HUES6 (cell line): ENCODE measurements at regions not wholly inside any gene's neighbourhood (a gene's known extent, or its start where the extent isn't known, plus 50 kb on each side); places are given as distances from the start of the nearest gene placed in this dataset.

ENCODE experiments used
- H3K27ac ChIP-seq: 2 replicates; pipeline ENCODE4 v1.7.0; 2013; ENCODE audit warnings: low read depth, mild to moderate bottlenecking, low read length, inconsistent platforms
- H3K27me3 ChIP-seq: 2 replicates; pipeline ENCODE4 v1.6.1; 2013; ENCODE audit warnings: low read length; ENCODE audit not compliant: control insufficient read depth, insufficient read depth
- H3K36me3 ChIP-seq: 2 replicates; pipeline ENCODE4 v1.6.1; 2013; ENCODE audit warnings: low read length; ENCODE audit not compliant: control insufficient read depth, insufficient read depth
- H3K4me1 ChIP-seq: 2 replicates; pipeline ENCODE4 v1.6.1; 2013; ENCODE audit warnings: low read length; ENCODE audit not compliant: control insufficient read depth, insufficient read depth
- H3K4me3 ChIP-seq: 2 replicates; pipeline ENCODE4 v1.5.1; 2013; ENCODE audit warnings: low read depth, low read length
- H3K9ac ChIP-seq: one replicate; pipeline ENCODE4 v1.6.1; 2013; ENCODE audit warnings: mild to moderate bottlenecking, low read length
- H3K9me3 ChIP-seq: 2 replicates; pipeline ENCODE4 v1.6.1; 2013; ENCODE audit warnings: low read depth, low read length; ENCODE audit not compliant: control insufficient read depth, insufficient read depth

- Histone ChIP-seq H3K27me3 (no peaks in the 10 kb centered on the region), H3K4me1 (no peaks in the 10 kb centered on the region), H3K9ac (no peak overlapping the region), H3K4me3 (no peak overlapping the region), H3K36me3 (no peaks in the 10 kb centered on the region), H3K27ac (no peak overlapping the region), H3K9me3 (no peaks in the 10 kb centered on the region)
Observed at GRCh38 chr7:123401295-123401694, 133.1 kb downstream of the IQUB start.

- Histone ChIP-seq H3K4me1 (no peaks in the 10 kb centered on the region), H3K36me3 (no peaks in the 10 kb centered on the region), H3K9me3 (no peaks in the 10 kb centered on the region), H3K27ac (no peak overlapping the region), H3K9ac (no peak overlapping the region), H3K27me3 (no peaks in the 10 kb centered on the region), H3K4me3 (no peak overlapping the region)
Observed at GRCh38 chr7:123400196-123400595, 134.2 kb downstream of the IQUB start.

- peaks cover 1% of the 10 kb centered on the region; the same call in 1 of the 2 replicates for H3K4me1 ChIP-seq
- no peaks in the 10 kb centered on the region for H3K9me3 ChIP-seq
- no peaks in the 10 kb centered on the region for H3K36me3 ChIP-seq
- H3K4me3 ChIP-seq, result no peak overlapping the region
- H3K9ac ChIP-seq, result no peak overlapping the region
- H3K27me3 ChIP-seq, result no peaks in the 10 kb centered on the region
- no peak overlapping the region for H3K27ac ChIP-seq
Observed at GRCh38 chr7:123398921-123399320, 135.5 kb downstream of the IQUB start.

GRCh38 chr7:123397746-123398338, 136.6 kb downstream of the IQUB start:
- Histone ChIP-seq H3K9me3 (no peaks in the 10 kb centered on the region), H3K27me3 (no peaks in the 10 kb centered on the region), H3K4me3 (no peak overlapping the region), H3K36me3 (no peaks in the 10 kb centered on the region), H3K9ac (no peak overlapping the region), H3K4me1 (peaks cover 10% of the 10 kb centered on the region; the same call in 1 of the 2 replicates), H3K27ac (no peak overlapping the region)

- Histone ChIP-seq H3K9ac (no peak overlapping the region), H3K4me1 (peaks cover 10% of the 10 kb centered on the region; the same call in 1 of the 2 replicates), H3K9me3 (no peaks in the 10 kb centered on the region), H3K27me3 (no peaks in the 10 kb centered on the region), H3K36me3 (no peaks in the 10 kb centered on the region), H3K27ac (no peak overlapping the region), H3K4me3 (no peak overlapping the region)
Observed at GRCh38 chr7:123393623-123394022, 140.8 kb downstream of the IQUB start.

- no peaks in the 10 kb centered on the region for H3K4me1 ChIP-seq
- no peak overlapping the region for H3K4me3 ChIP-seq
- no peaks in the 10 kb centered on the region for H3K9me3 ChIP-seq
- H3K27ac ChIP-seq, result no peak overlapping the region
- no peak overlapping the region for H3K9ac ChIP-seq
- no peaks in the 10 kb centered on the region for H3K27me3 ChIP-seq
- no peaks in the 10 kb centered on the region for H3K36me3 ChIP-seq
Observed at GRCh38 chr7:123372368-123372767, 162.0 kb downstream of the IQUB start.

GRCh38 chr7:123367484-123368122, 166.8 kb downstream of the IQUB start:
- Histone ChIP-seq H3K4me3 (no peak overlapping the region), H3K36me3 (no peaks in the 10 kb centered on the region), H3K9ac (no peak overlapping the region), H3K4me1 (no peaks in the 10 kb centered on the region), H3K27me3 (no peaks in the 10 kb centered on the region), H3K27ac (no peak overlapping the region), H3K9me3 (no peaks in the 10 kb centered on the region)

- Histone ChIP-seq H3K36me3 (no peaks in the 10 kb centered on the region), H3K4me1 (no peaks in the 10 kb centered on the region), H3K9me3 (no peaks in the 10 kb centered on the region), H3K9ac (no peak overlapping the region), H3K4me3 (no peak overlapping the region), H3K27me3 (no peaks in the 10 kb centered on the region), H3K27ac (no peak overlapping the region)
Observed at GRCh38 chr7:123367031-123367430, 167.3 kb upstream of the SLC13A1 start.

GRCh38 chr7:123366626-123367025, 166.9 kb upstream of the SLC13A1 start:
- Histone ChIP-seq H3K27ac (no peak overlapping the region), H3K27me3 (no peaks in the 10 kb centered on the region), H3K4me3 (no peak overlapping the region)

GRCh38 chr7:123360631-123361030, 160.9 kb upstream of the SLC13A1 start:
- no peaks in the 10 kb centered on the region for H3K9me3 ChIP-seq
- no peak overlapping the region for H3K27ac ChIP-seq
- no peak overlapping the region for H3K4me3 ChIP-seq
- H3K4me1 ChIP-seq, result peaks cover 11% of the 10 kb centered on the region
- no peaks in the 10 kb centered on the region for H3K27me3 ChIP-seq
- H3K36me3 ChIP-seq, result no peaks in the 10 kb centered on the region
- no peak overlapping the region for H3K9ac ChIP-seq

More at GRCh38 chr7:123366626-123367025, 166.9 kb upstream of the SLC13A1 start:
- Histone ChIP-seq H3K36me3 (no peaks in the 10 kb centered on the region), H3K4me1 (no peaks in the 10 kb centered on the region), H3K9me3 (no peaks in the 10 kb centered on the region), H3K9ac (no peak overlapping the region)

GRCh38 chr7:123355576-123356190, 155.9 kb upstream of the SLC13A1 start:
- H3K9me3 ChIP-seq, result no peaks in the 10 kb centered on the region
- no peaks in the 10 kb centered on the region for H3K36me3 ChIP-seq
- H3K4me3 ChIP-seq, result no peak overlapping the region
- H3K4me1 ChIP-seq, result peaks cover 11% of the 10 kb centered on the region
- H3K9ac ChIP-seq, result no peak overlapping the region
- H3K27ac ChIP-seq, result no peak overlapping the region
- no peaks in the 10 kb centered on the region for H3K27me3 ChIP-seq
